ENCODE measurements at regions not wholly inside any gene's neighbourhood (a gene's known extent, or its start where the extent isn't known, plus 50 kb on each side); places are given as distances from the start of the nearest gene placed in this dataset.
"Not testable (repeated sequence)": the region's sequence is repeated elsewhere in the genome, so short reads cannot be mapped to it uniquely, and the experiment has no call there.

DNA sequence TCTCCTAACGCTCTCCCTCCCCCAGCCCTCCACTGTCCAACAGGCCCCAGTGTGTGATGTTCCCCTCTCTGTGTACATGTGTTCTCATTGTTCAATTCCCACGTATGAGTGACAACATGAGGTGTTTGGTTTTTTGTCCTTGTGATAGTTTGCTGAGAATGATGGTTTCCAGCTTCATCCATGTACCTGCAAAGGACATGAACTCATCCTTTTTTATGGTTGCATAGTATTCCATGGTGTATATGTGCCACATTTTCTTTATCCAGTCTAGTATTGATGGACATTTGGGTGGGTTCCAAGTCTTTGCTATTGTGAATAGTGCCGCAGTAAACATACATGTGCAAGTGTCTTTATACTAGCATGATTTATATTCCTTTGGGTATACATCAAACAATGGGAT, 347.4 kb downstream of the MAGEE1 start:
- POLR2A ChIA-PET; CTCF ChIA-PET; DNase-seq (ENCODE audit: extremely low spot score): not testable (repeated sequence)

DNA sequence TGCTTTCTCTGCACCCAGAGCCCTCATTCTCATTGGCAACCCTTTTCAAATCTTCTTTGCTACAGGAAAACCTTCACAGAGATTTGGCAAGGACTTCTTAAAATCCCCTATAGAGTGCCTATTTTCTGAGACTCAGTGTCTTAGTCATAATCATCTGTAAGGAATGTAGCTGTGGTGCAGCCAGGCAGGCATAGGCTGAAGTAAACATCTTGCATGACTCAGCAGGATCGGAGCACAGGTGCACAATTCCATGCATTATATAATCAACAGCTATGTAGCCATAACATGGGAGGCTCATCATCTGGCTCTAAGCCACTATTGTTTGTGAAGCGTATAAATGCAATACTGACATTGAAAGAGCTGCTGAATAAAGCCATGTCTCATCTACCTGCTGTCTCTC, 368.8 kb downstream of the MAGEE1 start:
- CTCF ChIA-PET: no interaction called here
- POLR2A ChIA-PET: no interaction called here
- no peak for DNase-seq (ENCODE audit: extremely low spot score)
- TF ChIP-seq TARDBP (IDR thresholded peaks at IDR 0.05) (no peak), FOXM1 (IDR thresholded peaks at IDR 0.05; ENCODE audit: borderline replicate concordance) (no peak), LEF1 (IDR thresholded peaks at IDR 0.05; ENCODE audit: borderline replicate concordance) (no peak), FOXA1 (IDR thresholded peaks at IDR 0.05) (no peak), L3MBTL2 (conservative IDR thresholded peaks at IDR 0.05) (no peak), SUZ12 (IDR thresholded peaks at IDR 0.05) (no peak), ZNF384 (IDR thresholded peaks at IDR 0.05) (no peak), FOXK2 (IDR thresholded peaks at IDR 0.05) (no peak), SP1 (IDR thresholded peaks at IDR 0.05) (no peak), ARNT (IDR thresholded peaks at IDR 0.05) (no peak)
- TF ChIP-seq, protein P1, sequence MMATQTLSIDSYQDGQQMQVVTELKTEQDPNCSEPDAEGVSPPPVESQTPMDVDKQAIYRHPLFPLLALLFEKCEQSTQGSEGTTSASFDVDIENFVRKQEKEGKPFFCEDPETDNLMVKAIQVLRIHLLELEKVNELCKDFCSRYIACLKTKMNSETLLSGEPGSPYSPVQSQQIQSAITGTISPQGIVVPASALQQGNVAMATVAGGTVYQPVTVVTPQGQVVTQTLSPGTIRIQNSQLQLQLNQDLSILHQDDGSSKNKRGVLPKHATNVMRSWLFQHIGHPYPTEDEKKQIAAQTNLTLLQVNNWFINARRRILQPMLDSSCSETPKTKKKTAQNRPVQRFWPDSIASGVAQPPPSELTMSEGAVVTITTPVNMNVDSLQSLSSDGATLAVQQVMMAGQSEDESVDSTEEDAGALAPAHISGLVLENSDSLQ (IDR thresholded peaks at IDR 0.05): no peak

DNA sequence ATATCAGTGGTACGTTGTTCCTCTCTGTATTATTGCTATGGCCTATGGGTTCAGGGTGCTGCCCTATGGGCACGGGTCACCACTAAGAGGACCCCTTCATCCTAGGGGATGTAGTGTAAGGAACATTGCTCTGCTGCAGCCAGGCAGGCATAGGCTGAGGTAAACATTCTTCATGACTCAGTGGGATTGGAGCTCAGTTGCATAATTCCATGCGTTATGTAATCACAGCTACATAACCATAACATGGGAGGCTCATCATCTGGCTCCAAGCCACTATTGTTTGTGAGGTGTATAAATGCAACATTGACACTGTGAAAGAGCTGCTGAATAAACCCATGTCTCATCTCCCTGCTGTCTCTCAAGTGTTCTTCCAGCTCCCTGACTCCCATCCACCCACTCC, 375.2 kb downstream of the MAGEE1 start:
- DNase-seq (ENCODE audit: extremely low spot score): no peak
- no peak for TF ChIP-seq FOXM1 (IDR thresholded peaks at IDR 0.05; ENCODE audit: borderline replicate concordance)
- no peak for TF ChIP-seq FOXK2 (IDR thresholded peaks at IDR 0.05)
- TF ChIP-seq CTBP1 (IDR thresholded peaks at IDR 0.05; ENCODE audit: borderline replicate concordance): no peak
- TF ChIP-seq ARNT (IDR thresholded peaks at IDR 0.05): no peak
- no peak for TF ChIP-seq FOXA1 (IDR thresholded peaks at IDR 0.05)
- no peak for TF ChIP-seq NFRKB (IDR thresholded peaks at IDR 0.05)
- TF ChIP-seq SUZ12 (IDR thresholded peaks at IDR 0.05): no peak
- TF ChIP-seq, protein P1 (IDR thresholded peaks at IDR 0.05): no peak
- TF ChIP-seq L3MBTL2 (conservative IDR thresholded peaks at IDR 0.05): no peak
- no peak for TF ChIP-seq ZNF384 (IDR thresholded peaks at IDR 0.05)
- no peak for TF ChIP-seq TARDBP (IDR thresholded peaks at IDR 0.05)
- no peak for TF ChIP-seq LEF1 (IDR thresholded peaks at IDR 0.05; ENCODE audit: borderline replicate concordance)
- no peak for TF ChIP-seq ELF4 (IDR thresholded peaks at IDR 0.05)
- CTCF ChIA-PET: no interaction called here
- POLR2A ChIA-PET: no interaction called here

DNA sequence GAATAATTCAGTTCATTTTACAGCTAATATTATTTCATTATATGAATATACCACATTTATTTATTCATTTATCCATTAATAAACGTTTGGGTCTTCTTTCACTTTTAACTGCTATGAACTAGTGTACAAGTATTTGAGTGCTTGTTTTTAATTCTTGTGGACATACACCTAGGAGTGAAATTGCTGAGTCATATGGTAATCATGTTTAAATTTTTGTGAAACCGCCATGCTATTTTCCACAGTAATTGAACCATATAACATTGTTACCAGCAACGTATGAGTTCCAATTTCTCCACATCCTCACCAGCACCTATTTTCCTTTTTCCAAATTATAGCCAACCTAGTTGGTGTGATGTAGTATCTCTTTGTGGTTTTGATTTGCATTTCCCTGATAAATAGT, 388.2 kb downstream of the MAGEE1 start:
- ChIA-PET POLR2A (no interaction called here), CTCF (no interaction called here)
- TF ChIP-seq SP1 (IDR thresholded peaks at IDR 0.05) (no peak), ELF4 (IDR thresholded peaks at IDR 0.05) (no peak), FOXK2 (IDR thresholded peaks at IDR 0.05) (no peak), CTBP1 (IDR thresholded peaks at IDR 0.05; ENCODE audit: borderline replicate concordance) (no peak), ZNF384 (IDR thresholded peaks at IDR 0.05) (no peak), L3MBTL2 (conservative IDR thresholded peaks at IDR 0.05) (no peak), BHLHE40 (IDR thresholded peaks at IDR 0.05; ENCODE audit: borderline replicate concordance) (no peak), ARNT (IDR thresholded peaks at IDR 0.05) (no peak), LEF1 (IDR thresholded peaks at IDR 0.05; ENCODE audit: borderline replicate concordance) (no peak), FOXA1 (IDR thresholded peaks at IDR 0.05) (no peak), TARDBP (IDR thresholded peaks at IDR 0.05) (no peak), NFRKB (IDR thresholded peaks at IDR 0.05) (no peak), SUZ12 (IDR thresholded peaks at IDR 0.05) (no peak), FOXM1 (IDR thresholded peaks at IDR 0.05; ENCODE audit: borderline replicate concordance) (no peak), HDGF (IDR thresholded peaks at IDR 0.05; ENCODE audit: borderline replicate concordance) (no peak)
- TF ChIP-seq, protein P1 (IDR thresholded peaks at IDR 0.05): no peak
- no peak for DNase-seq (ENCODE audit: extremely low spot score)

DNA sequence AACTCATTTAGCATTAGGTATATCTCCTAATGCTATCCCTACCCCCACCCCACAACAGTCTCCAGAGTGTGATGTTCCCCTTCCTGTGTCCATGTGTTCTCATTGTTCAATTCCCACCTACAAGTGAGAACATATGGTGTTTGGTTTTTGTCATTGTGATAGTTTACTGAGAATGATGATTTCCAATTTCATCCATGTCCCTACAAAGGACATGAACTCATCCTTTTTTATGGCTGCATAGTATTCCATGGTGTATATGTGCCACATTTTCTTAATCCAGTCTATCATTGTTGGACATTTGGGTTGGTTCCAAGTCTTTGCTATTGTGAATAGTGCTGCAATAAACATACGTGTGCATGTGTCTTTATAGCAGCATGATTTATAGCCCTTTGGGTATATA, 389.8 kb downstream of the MAGEE1 start:
- CTCF ChIA-PET; DNase-seq (ENCODE audit: extremely low spot score); POLR2A ChIA-PET: not testable (repeated sequence)

DNA sequence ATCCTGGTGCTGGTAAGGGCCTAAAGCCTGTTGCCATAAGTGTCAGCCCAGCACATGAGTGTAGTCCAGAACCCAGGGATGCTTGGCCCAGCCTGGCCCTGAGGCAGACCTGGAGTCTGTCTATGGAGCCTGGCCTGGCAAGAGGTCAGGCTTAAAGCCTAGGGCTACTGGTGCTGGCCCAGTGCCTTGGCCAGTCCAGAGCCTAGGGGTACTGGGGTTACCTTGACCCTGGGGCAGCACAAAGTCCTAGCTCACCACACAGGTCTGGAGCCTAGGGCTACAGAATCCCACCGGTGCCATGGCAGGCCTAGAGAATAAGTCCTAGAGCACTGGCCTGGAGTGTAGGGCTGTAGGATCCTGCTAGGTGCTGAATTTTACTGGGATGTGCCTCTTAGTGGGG, 393.8 kb downstream of the MAGEE1 start:
- no peak for DNase-seq (ENCODE audit: extremely low spot score)
- no peak for TF ChIP-seq LEF1 (IDR thresholded peaks at IDR 0.05; ENCODE audit: borderline replicate concordance)
- no peak for TF ChIP-seq SUZ12 (IDR thresholded peaks at IDR 0.05)
- no peak for TF ChIP-seq SP1 (IDR thresholded peaks at IDR 0.05)
- TF ChIP-seq BHLHE40 (IDR thresholded peaks at IDR 0.05; ENCODE audit: borderline replicate concordance): no peak
- no peak for TF ChIP-seq FOXA1 (IDR thresholded peaks at IDR 0.05)
- no peak for TF ChIP-seq ARNT (IDR thresholded peaks at IDR 0.05)
- TF ChIP-seq, protein P1 (IDR thresholded peaks at IDR 0.05): no peak
- POLR2A ChIA-PET: no interaction called here
- CTCF ChIA-PET: no interaction called here

DNA sequence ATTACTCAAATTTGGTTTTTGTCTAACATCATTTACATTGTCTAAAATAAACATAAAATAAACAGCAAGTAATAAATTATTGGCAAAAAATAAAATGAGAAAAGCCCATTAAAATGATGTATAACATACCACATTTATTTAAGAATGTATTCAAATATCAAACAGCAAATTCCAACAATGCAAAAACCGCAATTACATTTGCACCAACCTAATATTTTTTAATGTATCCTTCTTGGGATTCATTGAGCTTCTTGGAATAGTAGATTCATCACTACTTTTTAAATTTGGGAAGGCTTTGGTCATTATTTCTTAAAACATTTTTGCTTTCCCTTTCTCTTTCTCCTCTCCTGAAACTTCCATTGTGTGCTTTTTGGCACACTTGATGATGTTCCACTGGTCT, 400.2 kb downstream of the MAGEE1 start:
- CTCF ChIA-PET: no interaction called here
- TF ChIP-seq SP1 (IDR thresholded peaks at IDR 0.05): no peak
- peak; percentile 67; the same call in 1 of the 2 replicates for TF ChIP-seq ELF4 (IDR thresholded peaks at IDR 0.05)
- DNase-seq (ENCODE audit: extremely low spot score): no peak
- POLR2A ChIA-PET: no interaction called here

DNA sequence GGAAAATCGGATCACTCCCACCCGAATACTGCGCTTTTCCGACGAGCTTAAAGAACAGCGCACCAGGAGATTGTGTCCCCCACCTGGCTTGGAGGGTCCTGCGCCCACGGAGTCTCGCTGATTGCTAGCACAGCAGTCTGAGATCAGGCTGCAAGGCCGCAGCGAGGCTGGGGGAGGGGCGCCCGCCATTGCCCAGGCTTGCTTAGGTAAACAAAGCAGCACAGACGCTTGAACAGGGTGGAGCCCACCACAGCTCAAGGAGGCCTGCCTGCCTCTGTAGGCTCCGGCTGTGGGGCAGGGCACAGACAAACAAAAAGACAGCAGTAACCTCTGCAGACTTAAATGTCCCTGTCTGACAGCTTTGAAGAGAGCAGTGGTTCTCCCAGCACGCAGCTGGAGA, 413.4 kb downstream of the MAGEE1 start:
- DNase-seq (ENCODE audit: extremely low spot score); POLR2A ChIA-PET; CTCF ChIA-PET: not testable (repeated sequence)

Data from HEK293T (cell line).